ENCODE measurements at regions not wholly inside any gene's neighbourhood (a gene's known extent, or its start where the extent isn't known, plus 50 kb on each side); places are given as distances from the start of the nearest gene placed in this dataset.
"Not testable (repeated sequence)": the region's sequence is repeated elsewhere in the genome, so short reads cannot be mapped to it uniquely, and the experiment has no call there.

DNA sequence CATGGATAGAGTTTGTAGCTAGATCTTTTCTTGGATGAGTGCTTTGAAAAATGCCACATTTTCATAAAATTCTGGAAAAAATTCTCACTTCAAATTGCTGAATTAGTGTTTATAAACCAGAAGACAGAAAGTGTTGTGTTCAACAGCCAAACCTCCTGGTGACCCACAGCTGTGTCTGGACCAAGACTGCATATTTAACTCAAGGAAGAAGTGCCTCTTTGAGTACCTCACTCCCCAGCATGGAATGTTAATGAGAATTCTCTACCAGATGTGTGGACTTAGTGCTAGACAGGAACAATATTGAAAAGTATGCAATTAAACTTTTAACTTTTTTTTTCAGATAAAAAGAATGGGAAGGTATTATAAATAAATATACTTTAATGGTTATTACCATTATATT, 609.3 kb downstream of the COL12A1 start:
- intact Hi-C loops (cut with DNase I): no loop called here
- H3K36me3 ChIP-seq (replicated peaks in 1 of 2): no peaks in the 10 kb centered on the region
- no peaks in the 10 kb centered on the region for H3K4me1 ChIP-seq (replicated peaks in 1 of 2)
- TF ChIP-seq, protein P1, sequence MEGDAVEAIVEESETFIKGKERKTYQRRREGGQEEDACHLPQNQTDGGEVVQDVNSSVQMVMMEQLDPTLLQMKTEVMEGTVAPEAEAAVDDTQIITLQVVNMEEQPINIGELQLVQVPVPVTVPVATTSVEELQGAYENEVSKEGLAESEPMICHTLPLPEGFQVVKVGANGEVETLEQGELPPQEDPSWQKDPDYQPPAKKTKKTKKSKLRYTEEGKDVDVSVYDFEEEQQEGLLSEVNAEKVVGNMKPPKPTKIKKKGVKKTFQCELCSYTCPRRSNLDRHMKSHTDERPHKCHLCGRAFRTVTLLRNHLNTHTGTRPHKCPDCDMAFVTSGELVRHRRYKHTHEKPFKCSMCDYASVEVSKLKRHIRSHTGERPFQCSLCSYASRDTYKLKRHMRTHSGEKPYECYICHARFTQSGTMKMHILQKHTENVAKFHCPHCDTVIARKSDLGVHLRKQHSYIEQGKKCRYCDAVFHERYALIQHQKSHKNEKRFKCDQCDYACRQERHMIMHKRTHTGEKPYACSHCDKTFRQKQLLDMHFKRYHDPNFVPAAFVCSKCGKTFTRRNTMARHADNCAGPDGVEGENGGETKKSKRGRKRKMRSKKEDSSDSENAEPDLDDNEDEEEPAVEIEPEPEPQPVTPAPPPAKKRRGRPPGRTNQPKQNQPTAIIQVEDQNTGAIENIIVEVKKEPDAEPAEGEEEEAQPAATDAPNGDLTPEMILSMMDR (IDR thresholded peaks at IDR 0.05): no peak
- TF ChIP-seq POLR2A (IDR thresholded peaks at IDR 0.05): no peak
- no peaks in the 10 kb centered on the region for H3K27me3 ChIP-seq
- H3K27ac ChIP-seq: no peak overlapping the region
- H3K4me3 ChIP-seq: no peak overlapping the region
- H3K9me3 ChIP-seq (replicated peaks in 1 of 3): no peaks in the 10 kb centered on the region
- no peak for DNase-seq

DNA sequence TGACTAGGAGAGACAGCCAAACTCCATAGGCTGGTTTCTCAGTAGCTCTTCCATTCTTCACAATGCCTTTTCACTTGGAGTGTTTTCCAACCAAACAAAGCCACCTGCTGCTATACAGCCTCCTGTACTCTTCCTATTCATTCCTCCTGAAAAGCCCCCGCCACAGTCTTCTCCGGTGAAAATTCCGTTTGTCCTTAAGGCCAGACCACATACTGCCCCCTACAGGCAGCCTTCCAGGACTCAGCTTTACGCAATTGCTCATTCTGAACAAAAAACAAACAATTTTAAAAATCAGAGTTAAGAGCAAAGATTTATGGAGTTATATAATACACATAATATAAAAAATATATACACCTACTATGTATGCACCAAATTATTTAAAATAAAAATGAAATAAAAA, 611.5 kb downstream of the COL12A1 start:
- H3K27ac ChIP-seq; intact Hi-C loops (cut with DNase I): not testable (repeated sequence)
- 29 to 44% (median 41%) methylated on average over 2 to 4 of the region's 4 CpGs for WGBS, 4 donors

DNA sequence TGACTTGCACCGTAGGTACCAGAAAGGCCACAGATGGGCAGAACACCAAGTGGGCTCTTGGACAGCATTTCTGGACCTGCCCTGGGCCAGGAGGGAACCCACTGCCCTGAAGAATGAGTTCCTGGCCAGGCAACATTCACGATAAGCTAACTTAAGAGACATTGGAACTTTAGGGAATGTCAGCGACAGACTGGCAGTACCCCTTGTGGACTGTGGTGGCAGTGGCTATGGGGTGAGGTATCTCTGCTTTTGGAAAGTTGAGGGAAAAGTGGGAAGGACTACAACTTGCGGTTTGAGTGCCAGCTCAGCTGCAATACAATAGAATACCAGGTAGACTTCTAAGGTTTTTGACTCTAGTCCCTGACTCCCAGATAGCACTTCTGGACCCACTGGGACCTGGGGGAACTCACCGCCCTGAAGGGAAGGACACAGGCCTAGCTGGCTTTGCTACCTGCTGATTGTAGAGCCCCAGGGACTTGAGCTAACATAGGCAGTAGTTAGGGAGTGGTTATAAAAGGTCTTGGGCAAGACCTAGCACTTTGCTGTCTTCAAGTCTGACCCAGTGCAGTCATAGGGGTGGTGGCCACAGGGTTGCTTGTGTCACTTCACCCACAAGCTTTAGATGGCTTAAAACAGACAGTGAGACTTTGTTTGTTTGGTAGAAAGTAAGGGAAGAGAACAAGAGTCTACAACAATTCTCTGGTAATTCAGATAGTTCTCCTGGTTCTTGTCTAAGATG, 617.6 kb downstream of the COL12A1 start:
- TF ChIP-seq POLR2A (IDR thresholded peaks at IDR 0.05): no peak
- TF ChIP-seq, protein P1 (IDR thresholded peaks at IDR 0.05): no peak
- no peak for DNase-seq
- Histone ChIP-seq H3K27me3 (no peaks in the 10 kb centered on the region), H3K9me3 (replicated peaks in 1 of 3) (no peaks in the 10 kb centered on the region), H3K36me3 (replicated peaks in 1 of 2) (no peaks in the 10 kb centered on the region), H3K27ac (no peak overlapping the region), H3K4me3 (no peak overlapping the region), H3K4me1 (replicated peaks in 1 of 2) (no peaks in the 10 kb centered on the region)
- WGBS, 4 donors: 78 to 91% (median 87%) methylated on average over 4 to 5 of the region's 5 CpGs
- intact Hi-C loops (cut with DNase I): no loop called here

More for the DNA sequence above, 611.5 kb downstream of the COL12A1 start:
- H3K27me3 ChIP-seq; H3K36me3 ChIP-seq (replicated peaks in 1 of 2); H3K9me3 ChIP-seq (replicated peaks in 1 of 3); H3K4me1 ChIP-seq (replicated peaks in 1 of 2); DNase-seq; H3K4me3 ChIP-seq: not testable (repeated sequence)

GRCh38 chr6:74587386-74587785, 618.5 kb downstream of the COL12A1 start:
- WGBS, 4 donors: 80 to 97% (median 93%) methylated on average over 1 to 2 of the region's 2 CpGs; no CpG with 5 or more reads in 1 of the 4 donors
- no peak for TF ChIP-seq POLR2A (IDR thresholded peaks at IDR 0.05)

DNA sequence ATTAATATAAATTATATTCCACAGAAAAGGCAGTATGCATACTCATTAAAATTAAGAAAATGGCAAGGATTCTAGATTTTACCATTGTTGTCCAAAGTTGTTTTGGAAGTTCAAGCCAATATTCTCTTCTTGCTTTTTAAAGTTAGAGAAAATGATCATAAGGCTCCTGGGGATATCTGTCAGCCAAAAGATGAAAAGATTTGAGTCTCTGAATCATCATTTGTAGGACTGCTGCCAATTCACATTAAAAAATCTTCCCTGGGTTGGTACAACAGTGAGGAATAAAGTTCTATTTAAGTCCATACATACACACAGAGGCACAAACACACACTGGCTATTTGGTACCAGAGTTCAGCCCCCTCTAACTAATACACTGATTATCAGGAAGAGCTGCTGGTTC, 620.1 kb downstream of the COL12A1 start:
- TF ChIP-seq, protein P1 (IDR thresholded peaks at IDR 0.05): no peak
- no peak for TF ChIP-seq POLR2A (IDR thresholded peaks at IDR 0.05)
- Histone ChIP-seq H3K27me3 (no peaks in the 10 kb centered on the region), H3K4me1 (replicated peaks in 1 of 2) (no peaks in the 10 kb centered on the region), H3K27ac (no peak overlapping the region), H3K36me3 (replicated peaks in 1 of 2) (no peaks in the 10 kb centered on the region), H3K4me3 (no peak overlapping the region), H3K9me3 (replicated peaks in 1 of 3) (no peaks in the 10 kb centered on the region)
- intact Hi-C loops (cut with DNase I): no loop called here
- no peak for DNase-seq

More at GRCh38 chr6:74587386-74587785, 618.5 kb downstream of the COL12A1 start:
- Histone ChIP-seq H3K27ac (no peak overlapping the region), H3K27me3 (no peaks in the 10 kb centered on the region), H3K9me3 (replicated peaks in 1 of 3) (no peaks in the 10 kb centered on the region), H3K4me3 (no peak overlapping the region), H3K36me3 (replicated peaks in 1 of 2) (no peaks in the 10 kb centered on the region), H3K4me1 (replicated peaks in 1 of 2) (no peaks in the 10 kb centered on the region)
- intact Hi-C loops (cut with DNase I): no loop called here
- no peak for DNase-seq
